HG03159 (cell line): ENCODE measurements at regions not wholly inside any gene's neighbourhood (a gene's known extent, or its start where the extent isn't known, plus 50 kb on each side); places are given as distances from the start of the nearest gene placed in this dataset.
"Not testable (repeated sequence)": the region's sequence is repeated elsewhere in the genome, so short reads cannot be mapped to it uniquely, and the experiment has no call there.

Source experiments
- ATAC-seq: cut with Tn5 transposase; IDR thresholded peaks from one replicate; pipeline ENCODE4 v1.9.1; 2021; ENCODE audit warnings: mild to moderate bottlenecking, moderate library complexity; ENCODE audit not compliant: unreplicated experiment

DNA sequence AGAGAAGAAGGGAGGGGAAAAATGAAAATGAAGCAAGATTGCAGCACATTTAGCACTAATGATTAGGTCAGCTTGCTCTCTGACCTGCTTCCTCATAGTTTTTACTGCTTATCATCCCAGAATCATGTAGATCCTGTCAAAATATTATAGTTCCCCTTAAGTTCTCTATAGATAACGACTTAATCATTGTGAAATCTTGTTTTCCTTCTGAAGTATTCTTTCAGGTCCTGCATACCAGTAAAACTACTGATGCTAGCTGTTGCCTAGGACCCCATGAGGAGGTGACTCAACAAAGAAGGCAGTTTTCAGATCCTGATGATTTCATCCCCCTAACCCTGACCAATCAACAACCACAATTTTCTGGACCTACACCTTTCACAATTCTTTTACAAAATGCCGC, 1131.7 kb downstream of the SLITRK5 start:
- ATAC-seq, result no peak

DNA sequence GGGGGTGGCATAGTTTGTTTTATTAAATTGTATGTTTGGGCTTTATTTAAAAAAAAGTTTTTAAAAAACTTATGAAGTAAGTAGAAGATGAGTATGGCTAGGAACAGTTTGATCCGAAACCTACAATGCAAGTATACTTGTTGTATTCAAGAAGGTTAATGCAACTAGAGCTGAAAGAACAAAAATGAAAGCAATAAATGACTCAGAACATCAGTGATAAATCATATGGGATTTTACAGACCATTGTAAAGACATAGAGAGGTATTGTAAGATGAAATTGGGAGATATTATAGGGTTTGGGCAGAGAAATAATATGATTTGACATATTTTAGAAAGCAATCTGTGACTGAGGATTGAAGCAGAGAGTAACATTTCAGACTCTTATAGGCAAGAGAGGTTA, 1135.3 kb downstream of the SLITRK5 start:
- ATAC-seq, result no peak

DNA sequence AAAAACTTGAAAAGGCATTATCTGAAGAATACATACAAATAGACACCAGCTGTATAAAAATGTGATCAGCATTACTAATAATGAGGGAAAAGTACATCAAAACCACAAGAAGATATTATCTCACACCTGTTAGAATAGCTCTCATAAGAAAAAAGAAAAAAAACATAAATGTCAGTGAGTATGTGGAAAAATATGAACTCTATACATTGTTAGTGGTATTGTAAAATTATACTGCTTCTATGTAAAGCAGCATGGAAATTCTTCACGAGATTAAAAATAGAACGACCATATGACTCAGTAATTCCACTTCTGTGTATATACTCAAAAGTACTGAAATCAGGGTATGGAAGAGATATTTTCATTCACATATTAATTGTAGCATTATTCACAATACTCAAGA, 1146.4 kb downstream of the SLITRK5 start:
- ATAC-seq, result no peak

DNA sequence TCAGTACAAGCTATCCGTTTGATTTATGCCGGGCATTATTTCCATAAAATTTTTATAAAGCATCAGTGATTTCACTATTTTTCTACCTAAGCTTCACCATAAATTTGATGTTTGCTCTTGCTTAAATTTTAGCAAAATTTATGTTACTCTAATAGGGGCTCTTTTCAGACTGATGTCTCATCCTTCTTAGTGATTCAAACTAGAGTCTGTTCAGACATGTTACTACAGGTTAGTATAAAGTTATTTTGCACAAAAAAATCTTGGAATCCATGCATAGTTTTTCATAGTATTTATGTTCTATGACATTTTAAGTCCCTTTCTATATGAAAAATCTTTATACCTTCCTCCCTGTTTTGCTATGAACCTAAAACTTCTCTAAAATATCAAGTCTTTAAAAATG, 1151.9 kb downstream of the SLITRK5 start:
- no peak for ATAC-seq

DNA sequence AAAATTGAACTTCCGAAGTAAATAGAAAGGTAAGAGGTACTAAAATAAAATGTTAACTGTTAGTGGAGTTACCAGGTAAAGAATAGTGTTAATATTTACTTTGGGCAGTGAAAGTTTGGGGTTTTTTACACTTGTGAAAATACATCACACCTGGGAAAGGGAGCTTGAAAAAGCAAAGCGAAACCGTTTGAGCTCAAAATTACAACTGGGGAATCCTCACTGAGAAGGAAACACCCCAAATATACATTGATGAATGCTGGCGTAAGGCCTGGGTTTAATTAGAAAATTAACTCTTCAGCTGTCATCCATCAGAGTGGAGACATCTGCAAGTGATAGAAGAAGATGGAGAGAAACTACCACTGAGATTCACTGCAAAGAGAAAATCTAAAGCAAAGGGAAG, 1153.0 kb downstream of the SLITRK5 start:
- ATAC-seq, result no peak

DNA sequence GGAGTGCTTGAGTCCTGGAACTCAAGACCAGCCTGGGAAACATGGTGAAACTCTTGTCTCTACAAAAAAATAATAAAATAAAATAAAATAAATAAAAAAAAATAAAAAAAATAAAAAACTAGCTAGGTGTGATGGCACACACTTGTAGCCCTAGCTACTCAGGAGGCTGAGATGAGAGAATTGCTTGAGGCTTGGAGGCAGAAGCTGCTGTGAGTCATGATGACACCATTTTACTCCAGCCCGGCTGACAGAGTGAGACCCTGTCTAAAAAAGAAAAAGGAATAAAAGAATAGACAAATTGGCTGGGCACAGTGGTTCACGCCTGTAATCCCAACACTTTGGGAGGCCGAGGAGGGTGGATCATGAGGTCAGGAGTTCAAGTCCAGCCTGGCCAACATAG, 1168.9 kb downstream of the SLITRK5 start:
- no peak for ATAC-seq

DNA sequence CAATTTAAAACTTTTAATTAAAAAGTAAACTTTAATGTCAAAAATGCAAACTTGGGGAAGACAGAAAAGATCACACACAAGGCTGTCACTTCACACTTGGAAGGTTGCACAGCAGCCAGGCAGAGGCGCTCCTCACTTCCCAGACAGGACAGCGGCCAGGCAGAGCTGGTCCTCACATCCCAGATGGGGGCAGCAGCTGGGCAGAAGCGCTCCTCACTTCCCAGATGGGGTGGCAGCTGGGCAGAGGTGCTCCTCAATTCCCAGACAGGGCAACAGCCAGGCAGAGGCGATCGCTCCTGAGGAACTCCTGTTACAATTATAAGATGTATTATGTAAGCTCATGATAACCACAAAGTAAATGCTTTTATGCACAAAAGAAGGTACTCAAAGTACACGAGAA, 1181.1 kb downstream of the SLITRK5 start:
- ATAC-seq, result not testable (repeated sequence)

DNA sequence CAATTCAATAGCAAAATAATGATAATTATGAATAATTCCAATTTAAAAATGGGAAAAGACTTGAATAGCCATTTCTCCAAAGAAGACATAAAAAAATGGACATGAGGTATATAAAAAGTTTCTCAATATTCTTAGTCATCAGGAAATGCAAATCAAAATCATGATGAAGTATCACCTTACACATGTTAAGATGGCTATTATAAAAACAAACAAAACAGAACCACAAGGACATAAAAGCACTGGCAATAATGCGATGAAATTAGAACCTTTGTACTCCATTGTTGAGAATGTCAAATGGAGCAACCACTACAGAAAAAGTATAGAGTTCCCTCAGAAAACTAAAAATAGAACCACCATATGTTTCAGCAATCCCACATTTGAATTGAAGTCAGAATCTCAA, 1186.1 kb downstream of the SLITRK5 start:
- no peak for ATAC-seq

DNA sequence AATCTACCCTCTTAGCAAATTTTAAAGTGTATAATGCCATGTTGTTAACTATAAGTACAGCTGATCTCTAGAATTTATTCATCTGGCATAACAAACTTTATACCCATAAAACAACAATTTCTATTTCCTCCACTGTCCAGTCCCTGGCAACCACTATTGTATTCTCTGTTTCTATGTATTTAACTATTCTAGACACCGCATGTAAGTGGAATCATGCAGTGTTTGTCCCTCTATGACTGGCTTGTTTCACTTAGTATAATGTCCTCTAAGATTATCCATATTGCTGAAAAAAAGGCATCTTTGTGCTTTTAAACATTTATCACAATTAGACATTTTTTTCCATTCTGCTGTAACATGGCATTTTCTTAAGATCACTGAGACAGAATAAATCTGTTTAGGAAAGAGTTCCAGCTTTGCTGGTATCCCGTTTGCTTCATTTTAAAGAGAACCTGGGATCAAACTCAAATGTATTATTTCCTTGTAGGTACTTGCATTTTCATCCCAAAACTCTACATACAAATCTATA, 1191.0 kb downstream of the SLITRK5 start:
- no peak for ATAC-seq

DNA sequence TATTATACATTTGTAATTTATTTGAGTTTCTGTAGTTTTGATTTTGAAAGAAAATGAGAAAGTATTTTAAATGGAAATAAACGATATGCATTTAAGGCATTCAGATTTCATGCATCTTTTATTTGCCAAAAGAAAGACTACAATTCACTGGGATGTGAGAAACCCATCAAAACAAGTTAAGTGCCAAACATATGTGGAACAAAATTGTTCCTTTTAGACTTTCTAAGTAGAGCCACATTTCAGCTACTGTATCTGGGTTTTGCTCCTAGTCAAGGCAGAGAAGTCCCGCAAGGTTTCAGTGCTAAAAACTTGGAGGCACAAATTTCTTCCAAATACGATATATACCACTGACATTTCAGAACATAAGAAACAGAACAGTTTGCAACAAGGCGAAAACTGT, 1191.9 kb downstream of the SLITRK5 start:
- ATAC-seq, result no peak

DNA sequence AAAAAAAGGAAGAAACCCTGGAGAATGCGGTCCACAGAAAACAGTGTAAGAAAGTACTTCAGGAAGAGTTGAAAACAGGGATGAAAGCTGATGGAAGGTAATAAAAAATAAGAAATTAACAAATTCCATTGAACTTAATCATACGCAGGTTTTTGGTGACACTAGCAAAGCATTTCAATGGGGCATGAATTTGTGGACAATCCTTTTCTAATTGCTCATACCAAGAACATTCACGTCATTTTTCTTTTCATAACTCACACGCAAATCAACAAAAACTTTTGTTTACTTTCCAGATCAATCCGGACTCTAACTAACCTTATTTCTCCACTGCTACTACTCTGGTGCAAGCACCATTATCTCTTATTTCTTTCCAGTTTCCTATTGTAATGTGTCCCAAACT, 1195.0 kb downstream of the SLITRK5 start:
- ATAC-seq, result no peak

DNA sequence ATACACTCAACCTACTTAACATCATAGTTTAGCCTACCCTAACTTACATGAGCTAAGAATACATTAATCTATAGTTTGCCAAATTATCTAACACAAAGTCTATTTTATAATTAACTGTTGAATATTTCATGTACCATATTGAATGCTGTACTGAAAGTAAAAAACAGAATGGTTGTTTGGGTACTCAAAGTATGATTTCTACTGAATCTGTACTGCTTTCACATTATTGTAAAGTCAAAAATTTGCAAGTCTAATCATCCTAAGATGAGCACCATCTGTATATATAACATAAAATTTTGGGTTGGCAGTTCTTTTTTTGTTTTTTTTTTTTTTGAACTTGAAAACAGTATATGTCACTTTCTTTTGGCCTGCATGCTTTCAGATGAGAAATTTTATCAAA, 1212.6 kb downstream of the SLITRK5 start:
- no peak for ATAC-seq

DNA sequence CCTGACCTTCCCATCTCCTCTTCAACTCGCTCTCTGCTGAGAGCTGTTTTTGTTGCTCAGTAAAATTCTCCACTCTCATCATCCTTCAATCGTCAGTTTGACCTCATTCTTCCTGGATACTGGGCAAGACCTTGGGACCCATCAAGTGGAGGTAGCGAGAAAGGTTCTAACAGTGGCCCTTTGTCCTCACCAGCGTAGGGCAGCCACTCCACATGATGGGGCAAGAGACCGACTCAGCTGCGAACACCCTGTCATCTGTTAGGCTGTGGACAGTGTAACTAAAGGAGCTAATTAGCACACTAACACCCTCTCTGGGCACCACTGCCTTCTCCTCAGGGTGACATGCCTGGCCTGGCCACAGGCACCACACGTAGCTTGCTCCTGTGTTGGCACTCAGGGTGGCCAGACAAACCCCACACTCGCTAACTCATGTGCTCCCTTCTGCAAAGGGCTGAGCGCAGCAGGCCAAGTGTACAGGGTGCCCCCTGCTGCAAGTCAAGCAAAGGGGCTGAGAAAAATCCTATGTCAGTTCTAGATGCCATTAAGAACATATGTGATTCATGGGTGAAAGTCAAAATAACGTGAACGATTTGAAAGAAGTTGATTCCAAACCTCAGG, 1216.0 kb downstream of the SLITRK5 start:
- ATAC-seq, result no peak

DNA sequence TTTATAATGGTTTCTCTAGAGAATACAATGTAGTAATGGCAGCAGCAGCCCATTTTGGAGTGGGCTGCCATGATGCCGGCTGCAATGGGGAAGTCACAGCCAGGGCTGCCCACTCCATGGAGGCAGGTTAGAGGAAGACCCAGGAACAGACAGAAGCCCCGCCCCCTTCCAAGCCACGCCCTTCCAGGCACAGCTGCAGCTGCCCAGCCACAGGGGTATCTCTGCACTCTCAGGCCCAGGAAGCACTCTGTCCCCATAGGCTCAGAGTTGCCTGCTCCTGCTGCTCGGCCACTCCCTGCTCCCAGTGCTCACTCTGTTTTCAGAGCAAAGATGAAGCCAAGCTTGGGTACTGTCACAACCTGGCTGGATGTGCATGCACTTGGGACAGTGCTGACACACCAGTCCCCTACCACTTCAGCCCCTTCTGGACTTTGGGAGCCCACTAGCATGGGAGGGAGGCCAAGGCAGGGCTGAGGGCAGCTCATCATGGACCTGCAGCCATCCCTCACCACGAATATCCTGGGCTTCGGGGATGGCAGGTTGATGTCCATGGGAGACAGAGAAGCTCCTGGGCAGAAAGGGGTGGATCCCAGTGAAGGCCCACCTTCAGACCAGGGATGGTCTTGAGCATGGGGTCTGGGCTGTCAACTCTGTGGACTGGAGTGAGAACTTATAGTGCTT, 1224.2 kb downstream of the SLITRK5 start:
- no peak for ATAC-seq

DNA sequence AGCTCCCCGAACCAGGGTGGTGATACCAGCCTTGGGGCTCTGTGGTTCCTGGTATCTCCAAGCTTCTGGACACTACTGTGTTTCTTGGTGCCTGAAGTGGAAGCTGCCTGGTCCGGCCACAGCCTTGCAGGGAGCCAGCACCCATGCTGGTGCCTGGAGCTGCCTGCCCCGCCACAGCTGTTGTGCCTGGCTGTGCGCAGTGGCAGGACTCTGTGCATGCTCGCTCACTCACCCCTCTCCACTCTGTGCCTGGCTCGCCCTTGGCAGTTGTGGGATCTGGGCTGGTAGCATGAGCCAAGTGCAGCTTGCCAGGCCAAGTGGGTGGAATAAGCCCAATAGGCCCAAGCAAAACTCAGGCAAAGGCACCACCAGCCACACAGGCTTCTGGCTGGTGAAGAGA, 1225.3 kb downstream of the SLITRK5 start:
- no peak for ATAC-seq

DNA sequence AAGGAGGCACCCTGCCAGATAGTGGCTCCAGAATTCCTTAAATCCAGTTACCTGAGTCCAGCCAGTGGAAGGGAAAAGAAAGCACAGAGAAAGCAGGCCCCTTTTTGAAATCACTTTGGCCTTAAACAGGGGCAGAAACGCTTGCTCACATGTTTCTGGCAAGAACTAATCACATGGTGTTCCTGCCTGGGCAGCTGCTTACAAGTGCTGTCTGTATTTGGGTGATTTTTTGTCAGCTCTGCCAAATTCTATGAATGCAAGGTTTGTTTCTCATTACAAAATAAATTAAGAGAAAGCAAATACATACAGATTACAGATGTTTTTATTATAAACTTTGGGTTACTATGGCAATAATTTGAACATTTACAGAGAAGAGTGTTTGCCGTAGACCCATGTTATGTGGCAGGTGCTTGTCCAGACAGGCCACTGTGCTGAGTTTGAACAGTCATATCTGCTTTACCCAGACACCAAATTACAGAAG, 1237.8 kb downstream of the SLITRK5 start:
- ATAC-seq, result no peak

DNA sequence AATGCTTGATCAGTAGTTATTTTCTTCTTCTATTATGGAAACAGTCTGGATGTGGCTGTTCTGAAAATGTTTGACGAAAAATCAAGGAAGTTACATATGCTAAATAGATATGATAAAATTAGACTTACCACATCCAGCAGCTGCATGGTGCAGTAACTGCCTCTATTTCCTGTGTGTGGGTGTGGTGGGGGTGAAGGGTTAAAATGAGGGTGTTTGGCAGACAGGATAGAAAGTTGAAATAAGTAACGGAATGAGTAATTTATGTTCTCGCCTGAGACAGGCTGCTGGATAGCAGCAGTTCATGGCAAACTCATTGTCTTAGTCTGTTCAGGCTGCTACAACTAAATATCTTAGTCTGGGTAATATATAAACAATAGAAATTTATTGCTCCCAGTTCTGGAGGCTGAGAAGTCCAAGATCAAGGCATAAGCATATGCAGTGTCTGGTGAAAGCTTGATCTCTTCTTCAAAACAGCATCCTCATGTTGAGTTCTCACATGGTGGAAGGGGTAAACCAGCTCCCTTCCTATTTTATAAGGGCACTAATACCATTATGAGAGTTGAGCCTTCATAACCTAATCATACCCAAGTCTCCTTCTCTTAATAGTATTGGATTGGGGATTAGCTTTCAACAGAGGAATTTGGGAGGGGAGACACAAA, 1248.9 kb downstream of the SLITRK5 start:
- peak; percentile 91 for ATAC-seq

DNA sequence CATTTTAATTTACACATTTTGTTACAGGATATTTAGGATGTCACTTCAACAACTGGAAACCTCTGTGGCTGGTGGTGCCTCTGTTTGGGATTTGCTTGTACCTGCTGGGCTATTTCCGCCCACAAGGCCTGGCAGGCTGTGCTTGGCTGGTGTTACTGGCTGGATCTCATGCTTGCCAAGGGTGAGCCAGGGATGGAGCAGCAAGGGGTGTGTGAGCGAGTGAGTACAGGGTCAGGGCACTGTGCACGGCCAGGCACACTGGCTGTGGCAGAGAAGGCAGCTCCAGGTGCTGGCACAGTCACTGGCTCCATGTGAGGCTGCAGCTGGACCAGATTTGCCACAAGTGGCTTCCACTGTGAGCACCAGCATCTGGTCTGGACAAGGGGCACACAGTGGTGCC, 1254.8 kb downstream of the SLITRK5 start:
- no peak for ATAC-seq

DNA sequence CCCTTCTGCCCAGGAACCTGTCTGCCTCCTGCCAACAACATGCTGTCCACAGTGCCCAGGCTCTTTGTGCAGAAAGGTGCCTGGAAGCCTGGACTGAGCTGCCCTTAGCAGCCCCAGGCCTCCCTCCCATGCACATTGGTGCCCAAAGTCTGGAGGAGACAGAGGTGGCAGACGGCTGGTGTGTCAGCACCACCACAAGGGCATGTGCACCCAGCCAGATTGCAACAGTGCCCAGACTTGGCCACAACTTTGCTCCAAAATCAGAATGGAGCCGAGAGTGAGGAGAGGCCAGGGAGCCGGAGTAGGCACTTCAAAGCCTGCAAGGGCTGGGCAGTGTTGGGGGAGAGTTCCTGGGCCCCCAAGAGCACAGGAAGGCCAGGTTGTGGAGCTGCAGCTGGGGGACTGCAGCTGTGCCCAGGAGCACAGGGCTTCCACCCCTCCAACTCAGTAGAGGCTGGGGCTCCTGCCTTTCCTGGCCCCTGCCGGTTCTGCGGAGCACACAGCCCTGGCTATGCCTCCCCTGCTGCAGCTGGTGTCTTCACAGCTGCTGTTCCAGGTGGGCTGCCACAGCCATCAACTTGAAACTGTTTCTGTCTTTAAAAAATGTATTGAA, 1255.8 kb downstream of the SLITRK5 start:
- no peak for ATAC-seq

DNA sequence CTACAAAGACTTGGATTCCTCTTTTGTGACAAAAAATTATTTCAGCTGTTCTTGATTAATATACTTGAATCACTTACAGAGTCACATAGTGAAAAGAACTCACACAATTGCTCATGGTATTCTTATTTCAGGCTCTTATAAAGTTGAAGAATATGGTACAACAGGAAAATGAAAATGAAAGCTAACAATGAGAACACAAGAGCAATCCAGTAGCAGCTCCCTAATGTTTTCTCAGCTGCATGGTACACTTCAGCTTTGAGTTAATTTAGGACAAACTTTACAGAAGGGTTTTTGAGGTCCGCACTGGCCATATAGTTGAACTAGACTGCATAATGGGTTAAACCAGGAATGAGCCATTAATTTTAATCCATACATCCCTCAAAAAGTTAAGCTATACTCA, 1261.8 kb downstream of the SLITRK5 start:
- ATAC-seq, result no peak

DNA sequence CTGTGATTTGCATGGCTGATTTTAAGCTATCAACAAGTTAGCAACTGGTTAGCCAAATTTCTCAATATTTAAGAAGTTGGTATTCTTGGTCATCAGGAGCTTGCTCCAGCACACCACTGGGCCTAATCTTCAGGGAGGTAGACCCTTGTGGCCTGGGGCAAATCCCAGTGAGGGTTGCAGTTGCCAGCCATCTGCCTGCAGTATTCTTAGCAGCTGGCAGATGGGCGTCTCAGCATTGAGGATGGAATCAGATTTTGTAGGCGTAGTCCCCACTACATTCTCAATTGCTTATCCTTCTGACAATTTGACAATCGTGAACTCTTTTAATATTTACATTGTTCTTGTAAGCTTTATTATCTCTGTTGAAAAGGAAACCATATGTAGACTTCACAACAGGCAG, 1266.2 kb downstream of the SLITRK5 start:
- no peak for ATAC-seq

DNA sequence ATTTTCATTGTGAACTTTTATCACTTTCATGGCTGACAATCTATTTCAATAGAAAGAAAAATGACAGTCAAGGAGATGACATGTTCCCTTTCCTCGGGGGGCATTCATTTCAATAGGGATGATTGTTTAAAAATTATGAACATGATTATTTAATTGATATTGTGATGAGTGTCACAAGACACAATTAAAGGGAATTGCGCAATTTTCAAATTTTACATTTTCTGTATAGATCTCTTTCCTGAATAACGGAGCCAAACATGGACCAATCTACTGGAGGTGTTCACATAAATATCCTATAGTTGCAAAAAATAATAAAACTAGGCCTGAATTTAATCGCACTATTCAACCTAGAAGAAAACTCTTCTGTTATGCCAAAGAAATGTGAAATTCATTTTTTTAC, 1274.6 kb downstream of the SLITRK5 start:
- ATAC-seq, result no peak
